CD4-positive, alpha-beta T cell (primary cell): ENCODE measurements at regions not wholly inside any gene's neighbourhood (a gene's known extent, or its start where the extent isn't known, plus 50 kb on each side); places are given as distances from the start of the nearest gene placed in this dataset.

Experiments
- ATAC-seq: fragments of 200-7000 bp; cut with Tn5 transposase; one replicate; pipeline ENCODE4 v1.10.0; 2022; ENCODE audit warnings: mild to moderate bottlenecking; ENCODE audit not compliant: poor library complexity
- CTCF ChIA-PET: fragments of 350-600 bp; sonication (Branson Sonifier 250); formaldehyde crosslinking; loops from one replicate; lab custom pipeline; 2021; ENCODE audit warnings: antibody characterized with exemption, inconsistent platforms; lab: Charles Lee
- POLR2A ChIA-PET: fragments of 350-600 bp; sonication (Branson Sonifier 250); formaldehyde crosslinking; loops from one replicate; lab custom pipeline; 2021; ENCODE audit warnings: antibody characterized with exemption, inconsistent platforms; lab: Charles Lee
- DNase-seq, 14 experiments: peaks; one replicate each; pipeline ENCODE4 v3.0.0-alpha.2; 2013 to 2020; ENCODE audit warnings: mixed read lengths in 2 of 14
- H3K27ac ChIP-seq, 2 donors: one replicate each; pipeline versions ENCODE4 v1.5.1 to v1.7.0; 2013; ENCODE audit warnings: low read length in 2 of 2, low read depth in 1 of 2, mild to moderate bottlenecking in 1 of 2
- H3K27me3 ChIP-seq, 2 experiments: 1 replicate in 1 of 2; 2 replicates in 1 of 2; pipeline versions ENCODE4 v1.6.1 to v1.7.0; 2013; ENCODE audit warnings: low read length in 2 of 2, control low read depth in 1 of 2, mild to moderate bottlenecking in 1 of 2, moderate library complexity in 1 of 2; ENCODE audit not compliant: insufficient read depth in 2 of 2, control insufficient read depth in 1 of 2
- H3K36me3 ChIP-seq: one replicate; pipeline ENCODE4 v1.6.1; 2013; ENCODE audit warnings: low read length, control low read depth; ENCODE audit not compliant: insufficient read depth
- H3K4me1 ChIP-seq: one replicate; pipeline ENCODE4 v1.6.1; 2013; ENCODE audit warnings: low read length, control low read depth; ENCODE audit not compliant: insufficient read depth
- H3K4me3 ChIP-seq: one replicate; pipeline ENCODE4 v1.5.1; 2013; ENCODE audit warnings: mild to moderate bottlenecking, low read length, moderate library complexity
- H3K9me3 ChIP-seq, 2 experiments: 1 replicate in 1 of 2; 2 replicates in 1 of 2; pipeline versions ENCODE4 v1.6.1 to v1.7.0; 2013; ENCODE audit warnings: low read length in 2 of 2, mild to moderate bottlenecking in 2 of 2, control low read depth in 1 of 2, moderate library complexity in 1 of 2; ENCODE audit not compliant: control insufficient read depth in 1 of 2, insufficient read depth in 1 of 2
- H3K27ac Mint-ChIP-seq: one replicate; pipeline ENCODE4 v1.8.0; 2020; ENCODE audit warnings: mixed read lengths
- H3K27me3 Mint-ChIP-seq: one replicate; pipeline ENCODE4 v1.8.0; 2021; ENCODE audit warnings: mixed read lengths
- H3K36me3 Mint-ChIP-seq: one replicate; pipeline ENCODE4 v1.8.0; 2021; ENCODE audit warnings: low read depth, mixed read lengths
- H3K4me1 Mint-ChIP-seq: one replicate; pipeline ENCODE4 v1.8.0; 2021; ENCODE audit warnings: low read depth, mixed read lengths
- H3K4me3 Mint-ChIP-seq: one replicate; pipeline ENCODE4 v1.8.0; 2020; ENCODE audit warnings: mild to moderate bottlenecking, mixed read lengths
- H3K9me3 Mint-ChIP-seq: one replicate; pipeline ENCODE4 v1.8.0; 2020; ENCODE audit warnings: mixed read lengths
- intact Hi-C, 2 experiments: fragments of 100-400 bp; cut with DNase I in 1 of 2; cut with micrococcal nuclease in 1 of 2; formaldehyde crosslinking; loops; one replicate each; pipeline versions ENCODE4 v1.15.1 to v1.9.0; 2023 to 2025; cut with DNase I, micrococcal nuclease
- TF ChIP-seq, protein P1 (sequence below): fragments of 200-600 bp; IDR thresholded peaks from one replicate; pipeline ENCODE4 v1.8.0; 2022; ENCODE audit warnings: antibody characterized with exemption, mild to moderate bottlenecking

DNA sequence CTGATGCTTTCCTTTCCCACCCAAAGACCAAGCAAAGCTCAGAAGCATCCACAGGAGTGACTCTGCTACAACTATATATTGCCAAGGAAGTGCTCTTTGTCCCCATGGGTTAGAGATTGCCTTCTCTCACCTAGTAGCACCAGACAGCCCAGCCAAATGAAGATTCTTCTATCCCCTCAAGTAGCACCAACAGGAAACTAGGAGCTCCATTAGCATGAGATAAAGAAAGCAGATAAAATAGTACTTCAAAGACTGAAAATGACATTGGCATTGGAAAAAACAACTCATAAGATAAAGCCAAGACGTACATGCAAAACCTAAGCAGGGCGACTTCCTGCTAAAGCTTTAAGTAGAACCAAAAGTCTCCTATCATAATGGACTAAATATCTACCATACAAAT, 871.5 kb downstream of the AMY1C start:
- Mint-ChIP-seq H3K27me3 (no peaks in the 10 kb centered on the region), H3K4me1 (no peaks in the 10 kb centered on the region), H3K4me3 (no peak overlapping the region), H3K27ac (no peak overlapping the region), H3K9me3 (peaks cover 20% of the 10 kb centered on the region), H3K36me3 (no peaks in the 10 kb centered on the region)
- DNase-seq (no peak), ATAC-seq (no peak)
- Histone ChIP-seq H3K9me3 (peaks cover 7 to 8% of the 10 kb centered on the region in 2 experiments), H3K36me3 (no peaks in the 10 kb centered on the region), H3K27me3 (no peaks in the 10 kb centered on the region), H3K4me3 (no peak overlapping the region), H3K27ac (no peak overlapping the region), H3K4me1 (no peaks in the 10 kb centered on the region)
- intact Hi-C loops = no loop called here
- ChIA-PET POLR2A (no interaction called here), CTCF (no interaction called here)
- TF ChIP-seq, protein P1, sequence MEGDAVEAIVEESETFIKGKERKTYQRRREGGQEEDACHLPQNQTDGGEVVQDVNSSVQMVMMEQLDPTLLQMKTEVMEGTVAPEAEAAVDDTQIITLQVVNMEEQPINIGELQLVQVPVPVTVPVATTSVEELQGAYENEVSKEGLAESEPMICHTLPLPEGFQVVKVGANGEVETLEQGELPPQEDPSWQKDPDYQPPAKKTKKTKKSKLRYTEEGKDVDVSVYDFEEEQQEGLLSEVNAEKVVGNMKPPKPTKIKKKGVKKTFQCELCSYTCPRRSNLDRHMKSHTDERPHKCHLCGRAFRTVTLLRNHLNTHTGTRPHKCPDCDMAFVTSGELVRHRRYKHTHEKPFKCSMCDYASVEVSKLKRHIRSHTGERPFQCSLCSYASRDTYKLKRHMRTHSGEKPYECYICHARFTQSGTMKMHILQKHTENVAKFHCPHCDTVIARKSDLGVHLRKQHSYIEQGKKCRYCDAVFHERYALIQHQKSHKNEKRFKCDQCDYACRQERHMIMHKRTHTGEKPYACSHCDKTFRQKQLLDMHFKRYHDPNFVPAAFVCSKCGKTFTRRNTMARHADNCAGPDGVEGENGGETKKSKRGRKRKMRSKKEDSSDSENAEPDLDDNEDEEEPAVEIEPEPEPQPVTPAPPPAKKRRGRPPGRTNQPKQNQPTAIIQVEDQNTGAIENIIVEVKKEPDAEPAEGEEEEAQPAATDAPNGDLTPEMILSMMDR = no peak

DNA sequence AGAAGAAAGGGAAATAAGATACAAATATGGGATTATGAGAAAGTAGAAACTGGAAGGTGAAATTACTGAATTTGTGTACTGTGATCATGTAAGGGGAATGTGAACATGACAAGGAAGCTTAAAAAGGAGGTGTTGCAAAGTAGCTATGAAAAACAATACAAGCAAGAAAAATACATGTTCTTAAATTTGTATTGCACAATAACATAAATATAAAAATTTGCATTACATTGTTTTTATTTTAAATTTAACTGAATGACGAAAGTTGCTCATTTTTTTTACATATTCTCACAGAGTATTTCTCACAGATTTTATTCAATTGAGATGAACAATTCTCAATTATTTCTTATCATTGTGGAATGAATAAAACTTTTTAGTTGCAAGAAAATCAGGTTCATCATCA, 874.8 kb downstream of the AMY1C start:
- DNase-seq (no peak), ATAC-seq (no peak)
- TF ChIP-seq, protein P1 = no peak
- H3K27ac ChIP-seq = no peak overlapping the region
- POLR2A ChIA-PET = no interaction called here
- no peaks in the 10 kb centered on the region for H3K9me3 ChIP-seq
- CTCF ChIA-PET = no interaction called here
- no peak overlapping the region for H3K4me3 ChIP-seq
- H3K36me3 ChIP-seq = no peaks in the 10 kb centered on the region
- Mint-ChIP-seq H3K9me3 (peaks cover 18% of the 10 kb centered on the region), H3K36me3 (no peaks in the 10 kb centered on the region), H3K4me3 (no peak overlapping the region), H3K27me3 (no peaks in the 10 kb centered on the region), H3K4me1 (no peaks in the 10 kb centered on the region), H3K27ac (no peak overlapping the region)
- no peaks in the 10 kb centered on the region for H3K4me1 ChIP-seq
- H3K27me3 ChIP-seq = no peaks in the 10 kb centered on the region
- intact Hi-C loops = no loop called here

DNA sequence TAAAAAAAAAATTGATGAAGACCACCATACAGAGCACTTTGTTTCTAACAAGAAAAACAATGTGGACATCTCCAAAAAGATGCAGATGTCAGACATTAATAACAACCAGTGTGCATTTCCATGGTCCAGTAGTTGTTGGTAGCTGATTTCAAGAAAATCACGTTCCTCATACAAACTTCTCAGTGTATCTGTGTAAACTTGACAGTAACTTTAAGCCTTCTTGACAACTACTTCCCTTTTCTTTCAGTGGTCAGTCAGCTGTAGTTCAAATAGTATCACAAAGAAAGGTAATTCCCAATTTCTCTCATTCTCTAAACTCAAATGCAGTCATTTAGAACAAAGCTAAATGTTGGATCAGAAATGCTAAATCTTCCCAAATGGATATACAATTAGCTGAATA, 879.9 kb downstream of the AMY1C start:
- ATAC-seq (no peak), DNase-seq (no peak)
- peaks cover 0 to 2% of the 10 kb centered on the region in 2 experiments for H3K9me3 ChIP-seq
- H3K27me3 ChIP-seq = no peaks in the 10 kb centered on the region
- no peaks in the 10 kb centered on the region for H3K4me1 Mint-ChIP-seq
- TF ChIP-seq, protein P1 = no peak
- H3K36me3 ChIP-seq = no peaks in the 10 kb centered on the region
- no peaks in the 10 kb centered on the region for H3K36me3 Mint-ChIP-seq
- CTCF ChIA-PET = no interaction called here
- H3K27ac ChIP-seq = no peak overlapping the region
- H3K4me3 Mint-ChIP-seq = no peak overlapping the region
- H3K9me3 Mint-ChIP-seq = peaks cover 13% of the 10 kb centered on the region
- no peak overlapping the region for H3K27ac Mint-ChIP-seq
- no peak overlapping the region for H3K4me3 ChIP-seq
- POLR2A ChIA-PET = interaction anchor here (0.6 kb wide), 1 partner anchor 57 kb away, joined by 3 read pairs; no protein-coding TSS in a partner anchor
- no peaks in the 10 kb centered on the region for H3K27me3 Mint-ChIP-seq
- intact Hi-C loops = no loop called here
- H3K4me1 ChIP-seq = no peaks in the 10 kb centered on the region
